ENCODE measurements at regions not wholly inside any gene's neighbourhood (a gene's known extent, or its start where the extent isn't known, plus 50 kb on each side); places are given as distances from the start of the nearest gene placed in this dataset.
A peak's percentile ranks its signal among the peaks of the same experiment; 100 is the strongest.

GRCh38 chr3:21859124-21860081 is 108.4 kb upstream of the ZNF385D start:
- Histone ChIP-seq H3K27ac (ENCODE audit: insufficient read depth, low read depth, low read length) (no peak overlapping the region), H3K4me3 (replicated peaks in 1 of 3; ENCODE audit: insufficient read depth in 1 of 3, low read depth in 1 of 3, low read length in 3 of 3) (no peak overlapping the region), H4K20me1 (replicated peaks; ENCODE audit: control insufficient read depth, extremely low read depth, insufficient read depth, low read length) (no peaks in the 10 kb centered on the region), H3K9me1 (replicated peaks; ENCODE audit: control insufficient read depth, extremely low read depth, insufficient read depth, low read length) (no peaks in the 10 kb centered on the region), H3K79me2 (ENCODE audit: control insufficient read depth, insufficient read depth, low read length) (no peaks in the 10 kb centered on the region), H3K9me3 (replicated peaks; ENCODE audit: control insufficient read depth, insufficient read depth, low read length) (no peaks in the 10 kb centered on the region), H3K27me3 (ENCODE audit: control insufficient read depth in 2 of 2, insufficient read depth in 2 of 2, low read length in 2 of 2) (no peaks in the 10 kb centered on the region), H3K4me1 (ENCODE audit: control insufficient read depth, extremely low read depth, insufficient read depth, low read length) (no peaks in the 10 kb centered on the region), H3K9ac (replicated peaks; ENCODE audit: extremely low read depth, insufficient read depth, low read length) (no peak overlapping the region), H2AFZ (ENCODE audit: low read depth, low read length) (no peak overlapping the region), H3K36me3 (ENCODE audit: control insufficient read depth in 2 of 2, extremely low read depth in 1 of 2, insufficient read depth in 2 of 2, low read length in 2 of 2) (no peaks in the 10 kb centered on the region), H3K4me2 (ENCODE audit: insufficient read depth, low read length) (no peak overlapping the region)
- intact Hi-C loops (cut with micrococcal nuclease): no loop called here
- DNase-seq (ENCODE audit: low read depth, low spot score) (peak; percentile 14), FAIRE-seq (no peak)
- BruUV-seq (replicated peaks): no TSS peak
- ChIA-PET POLR2A (no interaction called here), CTCF (no interaction called here)
- dilution Hi-C loops (cut with MboI; ENCODE audit: extremely low pct_ligation_motif_present, low sequenced_read_pairs): no loop called here
- TF ChIP-seq CTCF (IDR thresholded peaks at IDR 0.05; ENCODE audit: extremely low read depth in 1 of 2, insufficient read depth in 1 of 2, low read depth in 1 of 2, low read length in 2 of 2) (no peak), EZH2 (IDR thresholded peaks at IDR 0.05; ENCODE audit: borderline replicate concordance, low read depth, low read length, severe bottlenecking) (no peak), POLR2A (IDR thresholded peaks at IDR 0.05; ENCODE audit: low read depth, low read length) (no peak), MYC (IDR thresholded peaks at IDR 0.05; ENCODE audit: low read depth, low read length) (no peak), JUN (IDR thresholded peaks at IDR 0.05; ENCODE audit: borderline replicate concordance, insufficient read depth, insufficient read length, low read depth) (no peak), FOS (IDR thresholded peaks at IDR 0.05; ENCODE audit: borderline replicate concordance, insufficient read depth, low read length) (no peak), GATA2 (IDR thresholded peaks at IDR 0.05; ENCODE audit: insufficient read depth, insufficient read length, low read depth, low read length) (no peak)

All from endothelial cell of umbilical vein (primary cell).